SW 1271 (cell line): ENCODE measurements at regions not wholly inside any gene's neighbourhood (a gene's known extent, or its start where the extent isn't known, plus 50 kb on each side); places are given as distances from the start of the nearest gene placed in this dataset.

Experiments used
- DNase-seq, 2 experiments: peaks; one replicate each; lab custom pipeline; 2025; lab: John Stamatoyannopoulos, UW

DNA sequence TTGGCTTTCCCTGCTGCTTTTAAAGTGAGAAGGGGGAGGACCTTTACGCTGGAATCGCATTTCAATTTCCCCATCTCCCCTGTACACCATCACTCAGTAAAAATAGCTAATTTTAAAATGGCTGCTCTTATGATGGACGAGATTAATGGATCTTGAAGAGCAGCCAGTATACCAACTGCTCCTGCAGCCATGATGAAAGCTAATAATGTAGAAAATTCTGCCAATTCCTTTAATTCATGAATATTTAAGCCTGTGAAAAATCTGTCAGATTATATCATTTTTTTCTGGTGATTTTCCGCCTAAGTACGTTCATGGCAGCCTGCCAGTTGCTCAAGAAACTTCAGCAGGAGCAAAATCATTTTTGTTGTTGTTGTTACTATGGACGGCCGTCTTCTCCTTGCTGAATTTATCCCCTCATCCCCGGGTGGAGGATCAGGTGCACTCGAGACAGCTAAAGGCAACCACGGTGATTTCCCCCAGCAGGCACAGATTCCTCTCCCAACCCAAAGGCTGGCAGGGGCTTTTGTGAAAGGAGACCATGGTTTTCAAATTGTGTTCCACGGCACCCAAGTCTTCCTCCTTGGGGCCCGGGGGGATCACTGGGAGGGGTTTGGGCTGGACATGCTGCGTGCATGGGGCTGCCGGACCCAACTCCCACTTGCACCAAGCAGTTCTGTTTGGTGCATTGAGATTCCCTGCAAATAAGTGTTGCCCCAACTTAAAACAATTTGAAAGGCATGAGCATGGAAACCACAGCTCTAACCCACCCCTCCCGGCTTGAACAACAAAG lies 289.6 kb downstream of the UACA start:
- no peak for DNase-seq

DNA sequence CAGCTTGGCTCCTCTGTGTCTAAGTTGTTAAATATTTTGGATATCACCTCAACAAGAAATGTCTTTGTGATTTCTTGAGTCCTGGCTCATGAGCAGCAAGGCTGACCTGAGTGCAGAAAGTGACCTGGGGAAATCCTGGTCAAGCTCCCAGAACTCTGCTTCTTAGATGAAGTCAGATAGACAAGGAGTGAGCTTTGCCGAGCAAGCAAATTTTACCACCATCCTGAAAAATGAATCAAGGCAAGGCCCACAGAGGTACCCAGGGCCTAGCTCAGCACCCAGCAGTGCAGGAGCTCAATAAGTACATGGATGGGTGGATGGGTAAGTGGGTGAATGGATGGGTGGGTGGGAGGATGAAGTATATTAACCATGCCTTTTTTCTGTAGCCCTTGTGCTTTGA lies 291.8 kb downstream of the UACA start:
- DNase-seq = no peak

DNA sequence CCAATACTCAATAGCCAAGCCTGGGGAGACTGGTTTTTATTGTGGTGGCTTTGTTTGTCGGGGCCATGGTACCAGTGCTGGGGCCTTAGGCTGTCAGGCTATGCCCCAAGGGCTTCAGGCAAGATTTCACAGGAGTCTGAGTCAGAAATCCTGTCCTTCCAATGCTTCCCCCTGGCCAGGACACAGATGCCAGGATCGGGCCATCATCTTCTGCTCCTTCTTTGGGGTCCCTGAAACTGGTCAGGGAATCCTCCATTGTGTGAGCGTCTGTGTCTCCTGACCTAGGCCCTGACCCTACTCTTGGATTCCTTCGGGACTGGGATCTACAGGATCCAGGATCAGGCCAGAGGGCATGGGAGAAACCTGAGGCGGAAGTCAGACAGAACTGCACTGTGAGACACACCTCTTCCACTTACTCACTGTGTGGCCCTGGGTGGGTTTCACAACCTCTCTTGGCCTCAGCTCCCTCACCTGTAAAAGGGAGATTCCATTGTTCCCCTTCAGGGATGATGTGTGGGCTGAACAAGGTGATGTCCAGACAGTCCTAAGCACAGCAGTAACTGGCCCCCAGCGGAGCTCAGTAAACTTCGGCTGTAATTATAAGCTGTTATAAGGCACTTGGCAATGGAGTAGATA lies 292.7 kb downstream of the UACA start:
- no peak for DNase-seq

DNA sequence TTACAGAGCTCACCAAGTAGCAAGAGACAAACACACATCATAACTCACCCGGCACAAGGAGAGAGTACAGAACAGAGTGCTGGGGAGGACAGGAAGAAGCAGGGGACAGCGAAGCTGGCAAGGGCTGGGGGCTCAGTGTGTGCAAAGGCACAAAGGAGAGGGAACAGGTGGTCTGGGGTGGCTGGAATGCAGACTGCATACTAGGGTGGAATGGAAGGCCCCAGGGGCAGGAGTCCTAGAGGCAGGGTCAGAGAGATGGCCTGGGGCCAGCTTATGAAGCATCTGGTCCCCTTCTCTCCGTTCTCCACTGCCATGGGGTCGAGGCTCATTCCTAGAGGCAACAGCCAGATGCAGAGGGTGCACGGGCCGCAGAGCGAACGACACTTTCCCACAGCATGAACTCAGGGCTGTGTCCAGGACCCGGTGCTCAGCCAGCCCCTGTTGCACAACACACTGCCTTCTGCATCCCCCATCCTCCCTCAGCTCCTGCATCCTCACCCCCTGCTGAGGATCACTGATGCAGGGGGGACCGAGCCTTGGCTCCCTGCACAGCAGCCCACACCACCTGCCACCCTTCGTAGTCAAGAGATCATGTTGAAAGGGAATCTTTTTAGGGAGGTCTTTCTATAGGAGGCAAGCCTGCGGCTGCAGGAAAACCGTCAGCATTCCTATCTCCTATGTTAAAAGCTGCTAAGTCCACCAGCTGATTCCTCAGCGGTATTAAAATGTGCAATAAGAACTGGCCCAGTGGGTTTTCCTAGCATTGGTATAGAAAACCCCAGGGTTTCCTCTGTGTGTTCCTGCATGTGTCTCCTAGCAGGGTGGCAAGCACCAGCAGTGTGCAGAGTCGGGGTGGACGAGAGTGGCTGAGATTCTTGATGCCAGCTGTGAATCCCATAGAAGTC lies 293.5 kb downstream of the UACA start:
- no peak for DNase-seq

DNA sequence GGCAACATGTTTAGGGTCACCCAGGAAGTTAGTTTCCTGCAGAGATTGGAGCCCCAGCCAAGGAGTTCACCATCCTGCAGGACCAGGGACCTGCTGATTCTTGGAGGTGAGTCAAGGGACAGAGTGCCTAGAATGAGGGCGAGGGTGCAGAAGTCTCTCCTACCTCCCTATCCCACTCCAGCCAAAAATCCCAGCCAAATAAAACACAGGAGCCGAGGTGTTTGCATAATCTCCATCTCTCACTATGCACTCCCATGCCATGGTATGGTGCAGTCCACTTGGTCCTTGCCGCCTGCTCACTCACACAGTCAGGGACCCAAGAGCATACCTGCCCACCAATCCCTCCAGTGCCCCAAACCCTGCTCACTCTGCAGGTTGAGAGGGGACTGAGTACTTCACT lies 294.2 kb downstream of the UACA start:
- no peak for DNase-seq

DNA sequence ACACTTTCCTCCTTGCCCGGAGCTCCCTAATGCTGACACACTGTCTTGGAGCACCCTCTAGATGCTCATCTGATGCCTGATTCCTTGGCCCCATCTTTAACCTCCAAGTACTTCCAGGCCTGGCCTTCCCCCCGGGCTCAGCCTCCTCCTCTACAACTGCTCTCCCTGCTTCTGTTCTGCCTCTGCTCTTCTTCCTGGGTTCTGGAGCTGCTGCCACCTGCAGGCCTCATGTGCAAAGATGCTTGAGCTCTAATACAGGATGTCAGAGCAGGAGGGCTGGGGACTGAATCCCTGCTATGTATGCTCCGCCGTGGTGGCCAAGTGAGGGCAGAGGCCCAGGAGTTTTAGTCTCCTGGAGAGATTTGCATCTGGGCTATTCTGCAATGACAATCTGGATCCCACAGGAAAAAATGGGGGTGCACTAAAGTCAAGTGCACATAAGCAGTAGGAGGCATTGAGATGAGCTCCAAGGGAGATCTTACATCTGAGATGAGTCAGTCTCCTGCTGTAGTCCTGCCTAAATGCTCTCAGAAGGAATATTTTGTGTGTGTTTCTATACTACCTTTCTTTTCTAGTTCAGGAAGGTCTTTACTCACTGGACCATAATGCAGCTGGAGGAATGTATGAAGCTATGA lies 296.3 kb downstream of the UACA start:
- DNase-seq = peak; percentile 37 to 72

DNA sequence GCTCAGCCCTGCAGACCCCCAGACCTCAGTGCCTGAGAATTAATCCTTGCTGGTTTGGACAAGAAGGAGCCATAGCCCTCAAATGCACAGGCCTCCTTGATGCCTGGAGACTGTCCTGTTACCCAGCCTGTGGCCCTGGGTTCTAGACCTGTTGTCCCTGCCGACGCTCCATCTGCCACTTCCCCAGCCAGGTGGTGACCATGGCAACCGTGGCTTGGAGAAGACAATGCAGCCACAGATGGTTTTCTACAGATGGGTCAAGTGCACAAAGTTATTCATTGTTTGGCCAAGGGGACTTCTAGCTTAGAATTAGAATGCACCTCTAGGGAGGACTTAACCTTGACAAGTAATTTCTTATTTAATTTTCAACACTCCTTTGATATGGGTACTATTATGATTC lies 297.1 kb downstream of the UACA start:
- DNase-seq = no peak

DNA sequence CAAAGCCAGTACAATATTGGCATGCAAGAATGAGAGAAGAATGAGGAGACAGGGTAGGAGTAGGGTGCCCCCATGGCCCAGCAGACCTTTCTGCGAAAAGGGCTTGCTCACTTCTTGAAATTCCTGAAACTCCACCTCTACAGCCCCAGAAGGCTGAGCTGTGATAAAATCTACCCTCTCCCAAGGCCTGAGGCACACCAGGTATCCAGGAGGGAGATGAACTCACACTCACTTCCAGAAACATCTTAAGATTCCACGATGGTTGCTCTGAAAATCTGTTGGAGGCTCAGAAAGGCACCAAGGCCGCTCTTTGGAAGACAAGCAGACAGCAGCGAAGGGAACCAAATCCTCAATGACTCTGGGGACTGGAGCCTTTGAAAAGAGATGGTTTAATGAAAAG lies 297.5 kb downstream of the UACA start:
- DNase-seq = no peak

DNA sequence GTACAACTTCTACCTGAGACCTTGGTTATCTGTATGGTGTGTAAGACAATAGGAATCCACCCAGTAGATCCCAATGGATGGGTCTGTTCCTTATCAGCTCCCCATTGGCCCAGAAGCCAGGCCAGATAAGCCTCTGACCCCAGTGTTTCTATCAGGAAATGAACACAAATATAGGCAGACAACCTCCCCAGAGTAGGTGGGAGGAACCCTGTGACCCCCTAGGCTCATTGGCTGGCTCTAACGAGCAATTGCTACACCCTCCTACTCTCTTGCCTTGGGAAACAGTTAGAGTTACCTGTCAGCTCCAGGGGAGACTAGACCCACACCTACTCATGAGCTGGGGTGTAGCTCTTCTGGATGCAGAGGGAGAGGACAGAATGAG lies 299.9 kb downstream of the UACA start:
- DNase-seq = no peak

DNA sequence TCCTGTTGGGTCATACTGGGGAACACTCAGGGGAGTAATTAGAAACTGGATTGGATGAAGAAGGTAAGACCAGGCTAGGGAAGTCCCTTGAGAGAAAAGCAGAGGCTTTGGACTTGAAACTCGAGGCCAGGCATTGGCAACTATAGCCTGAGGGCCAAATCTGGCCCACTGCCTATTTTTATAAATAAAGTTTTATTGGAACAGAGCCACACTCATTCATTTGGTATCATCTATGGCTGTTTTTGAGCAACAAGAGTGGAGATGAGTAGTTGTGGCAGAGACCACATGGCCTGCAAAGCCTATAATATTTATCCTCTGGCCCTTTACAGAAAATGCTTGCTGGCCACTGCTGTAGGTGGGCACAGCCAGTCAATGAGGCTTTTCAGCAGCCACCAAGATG lies 301.4 kb downstream of the UACA start:
- no peak for DNase-seq

DNA sequence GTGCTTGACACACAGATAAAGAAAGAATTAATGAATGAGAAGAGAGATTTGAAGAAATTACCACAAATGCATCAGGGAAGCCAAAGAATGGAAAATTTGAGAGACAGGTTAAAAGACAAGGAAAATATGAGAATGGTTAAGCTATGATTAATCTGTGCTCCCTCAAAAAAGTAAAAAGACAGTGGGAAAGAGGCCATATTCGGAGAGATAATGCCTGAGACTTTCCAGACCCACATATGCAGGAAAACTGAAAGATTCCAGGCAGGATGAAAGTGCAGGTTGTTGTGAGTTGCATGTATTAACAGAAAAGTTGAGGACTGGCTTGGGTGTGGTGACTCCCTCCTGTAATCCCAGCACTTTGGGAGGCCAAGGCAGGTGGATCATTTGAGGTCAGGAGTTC lies 302.3 kb downstream of the UACA start:
- no peak for DNase-seq

DNA sequence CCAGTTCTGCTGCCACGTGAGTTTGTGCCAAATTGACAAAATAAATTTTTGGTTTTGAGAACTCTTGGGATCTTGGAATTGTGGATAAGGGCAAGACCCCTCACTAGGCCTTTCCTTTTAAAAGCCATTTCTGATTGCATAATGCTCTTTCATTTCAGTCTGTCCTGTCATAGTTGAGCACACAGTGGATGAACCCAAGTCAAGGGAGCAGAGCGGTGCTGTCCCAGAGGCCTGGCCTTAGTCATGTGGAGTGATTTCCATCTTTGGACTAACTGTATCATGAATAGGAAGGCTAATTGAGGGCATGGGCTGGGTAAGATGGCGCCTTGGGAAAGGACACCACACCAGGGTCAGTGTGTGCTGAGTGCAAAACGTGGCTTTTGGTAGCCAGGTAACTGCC lies 304.0 kb downstream of the UACA start:
- DNase-seq = no peak

DNA sequence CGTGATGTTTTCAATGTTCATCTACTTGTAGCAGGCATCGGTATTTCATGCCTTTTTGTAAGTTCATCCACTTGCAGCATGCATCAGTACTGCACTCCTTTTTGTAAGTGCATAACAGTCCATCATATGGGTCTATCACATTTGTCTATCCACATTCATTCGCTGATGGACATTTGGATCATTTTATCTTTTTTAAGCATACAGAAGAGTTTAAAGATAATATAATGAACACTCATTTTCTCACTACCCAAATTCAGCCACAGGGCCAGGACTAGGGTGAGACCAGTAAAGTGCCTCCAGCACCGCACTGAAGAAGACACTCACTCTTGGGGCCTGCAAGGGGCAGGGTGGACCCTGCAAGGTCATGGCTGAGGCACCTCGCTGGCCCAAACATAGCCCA lies 309.6 kb downstream of the UACA start:
- no peak for DNase-seq

DNA sequence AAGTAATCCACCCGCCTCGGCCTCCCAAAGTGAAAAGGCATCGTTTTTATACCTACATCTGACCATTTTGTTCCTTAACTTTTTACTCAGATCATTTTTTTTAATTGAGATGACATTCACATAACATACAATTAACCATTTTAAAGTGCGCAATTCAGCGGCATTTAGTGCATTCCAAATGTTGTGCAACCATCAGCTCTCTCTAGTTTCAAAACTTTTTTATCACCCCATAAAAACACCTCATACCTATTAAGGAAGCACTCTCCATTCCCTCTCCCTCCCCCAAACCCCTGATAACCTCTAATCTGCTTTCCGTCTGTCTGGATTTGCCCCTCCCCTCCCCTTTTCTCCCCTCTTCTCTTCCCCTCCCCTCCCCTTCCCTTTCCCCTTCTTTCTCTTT lies 310.1 kb downstream of the UACA start:
- no peak for DNase-seq

DNA sequence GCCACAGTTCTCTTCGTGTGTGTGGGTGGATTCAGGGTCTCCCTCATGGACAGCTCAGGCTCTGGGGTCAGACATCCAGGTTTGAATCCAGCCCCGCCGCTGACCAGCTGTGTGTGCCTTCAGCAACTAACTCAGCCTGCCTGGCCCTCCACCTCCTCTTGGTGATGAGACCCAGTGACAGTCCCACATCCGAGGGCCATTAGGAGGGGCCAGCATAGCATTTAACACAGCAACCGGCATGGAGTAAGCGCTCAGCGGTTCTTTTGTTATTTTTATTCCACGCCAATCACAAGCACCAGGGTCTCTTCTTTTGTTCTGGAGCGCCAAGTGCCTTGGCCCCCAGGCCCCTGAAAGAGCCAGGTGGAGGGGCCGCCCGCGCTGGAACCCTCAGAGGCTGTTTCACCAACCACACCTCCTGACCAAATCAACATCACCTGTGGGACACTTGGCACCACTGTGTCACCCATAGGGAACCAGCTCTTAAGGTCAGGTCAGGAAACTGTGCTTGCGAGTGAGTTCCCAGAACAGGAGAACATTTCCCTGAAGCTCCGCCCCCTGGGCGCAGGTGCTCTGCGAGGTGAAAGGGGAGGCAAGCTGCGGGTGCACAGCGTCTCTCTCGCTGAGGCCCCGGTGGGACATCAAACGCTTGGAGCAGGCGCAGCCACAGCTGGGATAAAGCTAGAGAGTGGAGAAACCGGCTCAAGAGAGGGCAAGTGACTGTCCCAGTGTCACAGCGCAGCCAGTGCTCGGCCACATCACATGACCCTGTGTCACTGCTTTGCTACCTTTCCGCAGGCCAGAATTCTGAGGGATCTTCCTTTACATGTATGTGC lies 311.3 kb downstream of the UACA start:
- no peak for DNase-seq

DNA sequence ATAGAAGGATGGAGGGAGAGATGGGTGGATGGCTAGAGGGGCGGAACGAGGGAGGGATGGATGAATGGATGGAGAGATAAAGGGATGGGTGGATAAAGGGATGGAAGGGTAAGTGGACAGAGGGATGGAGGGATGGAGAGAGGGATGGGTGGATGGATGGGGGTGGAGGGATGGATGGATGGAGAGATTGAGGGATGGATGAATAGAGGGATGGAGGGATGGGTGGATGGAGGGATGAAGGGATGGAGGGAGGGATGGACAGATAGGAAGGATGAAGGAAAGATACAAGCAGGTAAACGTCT lies 313.3 kb downstream of the UACA start:
- no peak for DNase-seq

DNA sequence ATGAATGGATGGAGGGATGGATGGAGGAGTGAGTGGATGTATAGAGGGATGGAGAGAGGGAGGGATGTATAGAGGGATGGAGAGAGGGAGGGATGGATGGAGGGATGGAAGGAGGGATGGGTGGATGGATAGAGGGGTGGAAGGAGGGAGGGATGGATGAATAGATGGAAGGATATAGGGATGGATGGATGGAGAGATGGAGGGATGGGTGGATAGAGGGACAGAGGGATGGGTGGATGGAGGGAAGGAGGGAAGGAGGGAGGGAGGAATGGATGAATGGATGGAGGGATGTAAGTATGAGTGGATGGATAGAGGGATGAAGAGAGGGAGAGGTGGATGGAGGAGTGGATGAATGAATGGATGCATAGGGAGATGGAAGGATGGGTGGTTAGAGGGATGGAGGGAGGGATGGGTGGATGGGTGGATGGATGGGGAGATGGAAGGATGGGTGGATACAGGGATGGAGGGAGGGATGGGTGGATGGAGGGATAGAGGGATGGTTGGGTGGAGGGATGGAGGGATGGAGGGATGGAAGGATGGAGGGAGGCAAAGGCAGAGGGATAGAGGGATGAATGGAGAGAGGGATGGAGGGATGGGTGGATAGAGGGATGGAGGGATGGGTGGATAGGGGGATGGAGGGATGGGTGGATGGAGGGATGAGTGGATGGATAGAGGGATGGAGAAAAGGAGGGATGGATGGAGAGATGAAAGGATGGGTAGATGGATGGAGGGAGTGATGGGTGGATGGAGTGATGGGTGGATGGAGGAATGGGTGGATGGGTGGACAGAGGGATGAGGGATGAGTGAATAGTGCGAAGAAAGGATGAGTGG lies 313.8 kb downstream of the UACA start:
- DNase-seq = no peak

DNA sequence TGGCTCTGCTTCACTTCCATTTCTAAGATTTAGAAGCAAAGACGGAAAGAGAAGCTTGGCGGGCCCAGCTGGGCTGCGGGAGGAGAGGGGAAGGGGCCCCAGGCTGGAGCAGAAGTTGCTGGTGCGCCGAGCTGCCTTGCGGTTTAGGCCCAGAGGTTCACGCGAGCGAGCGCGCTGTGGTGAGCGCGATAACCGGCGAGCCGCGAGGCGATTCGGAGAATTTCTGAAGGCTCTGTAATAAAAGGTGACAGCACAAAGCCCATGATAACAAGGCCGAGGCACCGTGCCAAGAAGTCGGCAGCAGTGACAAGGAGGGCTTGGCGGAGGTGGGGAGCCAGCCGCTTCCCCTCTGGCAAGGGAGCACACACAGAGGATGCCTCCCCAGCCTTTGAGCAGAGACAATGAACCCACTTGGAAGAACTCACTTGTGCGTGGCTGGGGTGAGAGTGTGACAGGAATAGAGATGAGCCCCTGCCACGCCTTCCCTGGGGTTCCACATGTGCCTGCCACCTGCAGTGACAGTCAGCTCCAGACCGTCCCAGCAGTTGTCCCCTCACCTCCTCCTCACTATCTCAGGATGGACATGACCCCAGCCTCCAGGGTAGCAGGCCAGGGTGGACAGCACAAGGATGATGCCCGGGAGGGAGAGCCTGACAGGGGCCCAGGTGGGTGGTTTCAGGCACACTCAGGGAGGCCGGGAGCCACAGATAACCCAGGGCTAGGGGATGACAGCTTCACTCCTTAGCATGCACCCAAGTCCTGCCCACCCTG lies 315.2 kb downstream of the UACA start:
- DNase-seq = no peak

DNA sequence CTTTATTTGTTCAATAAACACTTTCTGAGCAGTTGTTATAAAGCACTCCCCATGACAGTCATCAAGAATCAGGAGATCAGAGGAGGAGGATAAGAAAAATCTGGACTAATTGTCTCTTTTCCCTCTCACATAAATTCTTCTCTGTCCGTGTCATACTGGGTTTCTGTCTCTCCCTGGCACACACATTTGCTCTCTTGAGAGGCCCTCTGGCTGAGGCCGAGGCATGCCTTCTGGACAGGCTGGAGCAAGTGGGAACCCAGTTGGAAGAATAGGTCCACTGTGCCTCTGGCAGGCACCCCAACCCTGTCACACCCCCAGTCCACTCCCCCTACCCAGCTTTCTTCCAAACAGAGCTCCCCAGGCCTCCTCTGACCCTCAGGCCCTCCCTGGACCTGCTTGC lies 315.8 kb downstream of the UACA start:
- no peak for DNase-seq

DNA sequence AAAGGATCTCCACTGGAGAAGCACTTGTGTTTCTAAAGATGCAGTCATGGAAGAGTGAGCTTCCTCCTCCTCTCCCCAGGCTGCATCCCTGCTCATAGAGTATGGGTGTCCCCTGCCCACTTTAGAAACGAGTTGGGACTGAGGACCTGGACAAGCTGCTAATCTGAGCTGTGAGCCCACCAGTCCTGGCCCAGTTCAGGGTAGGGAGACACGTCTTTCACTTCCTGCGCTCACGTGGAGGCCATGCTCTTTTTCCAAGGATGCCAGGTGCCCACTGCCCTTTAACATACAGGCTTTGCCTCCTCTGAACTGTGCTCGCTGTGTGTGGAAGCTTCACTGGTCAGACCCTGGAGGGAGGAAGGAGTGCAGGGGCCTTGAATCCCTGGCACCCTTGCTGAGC lies 316.3 kb downstream of the UACA start:
- no peak for DNase-seq
